NT2/D1 (cell line): ENCODE measurements at regions not wholly inside any gene's neighbourhood (a gene's known extent, or its start where the extent isn't known, plus 50 kb on each side); places are given as distances from the start of the nearest gene placed in this dataset.

Experiments
- DNase-seq: peaks from one replicate; pipeline ENCODE4 v3.0.0-alpha.2; 2011; ENCODE audit warnings: low read depth, low spot score
- H3K27me3 ChIP-seq: 2 replicates; pipeline ENCODE4 v1.6.0; 2011; ENCODE audit warnings: mild to moderate bottlenecking; ENCODE audit not compliant: insufficient read length, insufficient read depth
- H3K36me3 ChIP-seq: 2 replicates; pipeline ENCODE4 v1.6.1; 2011; ENCODE audit warnings: mild to moderate bottlenecking, low read length, mixed read lengths; ENCODE audit not compliant: insufficient read depth, insufficient read length
- H3K4me1 ChIP-seq: 2 replicates; pipeline ENCODE4 v1.5.1; 2011; ENCODE audit not compliant: insufficient read depth, insufficient read length
- H3K4me3 ChIP-seq: 2 replicates; pipeline ENCODE4 v1.5.1; 2011; ENCODE audit warnings: low read depth; ENCODE audit not compliant: insufficient read length
- H3K9ac ChIP-seq: 2 replicates; pipeline ENCODE4 v1.6.0; 2011; ENCODE audit warnings: low read depth; ENCODE audit not compliant: insufficient read length
- H3K9me3 ChIP-seq: 2 replicates; pipeline ENCODE4 v1.5.1; 2011; ENCODE audit warnings: mild to moderate bottlenecking, low read length; ENCODE audit not compliant: insufficient read depth
- SUZ12 ChIP-seq: IDR thresholded peaks from 2 replicates; pipeline ENCODE4 v1.6.1; 2011; ENCODE audit not compliant: insufficient read length, insufficient read depth; ENCODE audit errors: extremely low read depth
- YY1 ChIP-seq: IDR thresholded peaks from 2 replicates; pipeline ENCODE4 v1.6.1; 2011; ENCODE audit not compliant: insufficient read length, insufficient read depth
- ZNF274 ChIP-seq: IDR thresholded peaks from 2 replicates; pipeline ENCODE4 v1.6.1; 2011; ENCODE audit warnings: mild to moderate bottlenecking, low read depth, low read length

GRCh38 chr21:35479529-35479928 is 430.4 kb upstream of the RUNX1 start:
- no peaks in the 10 kb centered on the region for H3K36me3 ChIP-seq
- H3K4me1 ChIP-seq = no peaks in the 10 kb centered on the region
- peaks cover 11% of the 10 kb centered on the region for H3K9me3 ChIP-seq
- DNase-seq = no peak
- H3K27me3 ChIP-seq = no peaks in the 10 kb centered on the region
- no peak for TF ChIP-seq ZNF274
- no peak for TF ChIP-seq SUZ12
- TF ChIP-seq YY1 = no peak
- H3K9ac ChIP-seq = no peak overlapping the region
- no peak overlapping the region for H3K4me3 ChIP-seq

DNA sequence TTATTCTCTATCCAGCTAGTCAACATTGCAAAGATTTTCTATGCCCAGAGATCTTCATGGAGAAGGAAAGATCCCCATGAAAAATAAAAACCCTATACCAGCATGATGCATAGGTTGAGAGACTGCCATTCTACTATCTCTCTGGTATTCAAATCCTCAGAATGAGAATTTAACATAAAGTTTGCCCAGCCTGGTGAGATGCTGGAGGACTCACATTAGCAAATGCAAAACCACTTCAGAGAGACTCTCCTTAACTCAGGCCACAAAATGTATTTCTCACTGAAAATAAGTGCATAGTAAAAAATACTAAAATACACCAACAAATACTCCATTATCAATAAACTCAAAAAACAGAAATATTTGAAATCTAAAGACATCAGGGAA is 430.0 kb upstream of the RUNX1 start:
- H3K4me3 ChIP-seq = no peak overlapping the region
- H3K27me3 ChIP-seq = no peaks in the 10 kb centered on the region
- H3K9me3 ChIP-seq = peaks cover 11% of the 10 kb centered on the region
- no peaks in the 10 kb centered on the region for H3K4me1 ChIP-seq
- no peaks in the 10 kb centered on the region for H3K36me3 ChIP-seq
- DNase-seq = no peak
- TF ChIP-seq SUZ12 (no peak), YY1 (no peak)
- no peak overlapping the region for H3K9ac ChIP-seq

GRCh38 chr21:35478161-35479064 is 429.3 kb upstream of the RUNX1 start:
- H3K27me3 ChIP-seq = no peaks in the 10 kb centered on the region
- no peak for DNase-seq
- H3K36me3 ChIP-seq = no peaks in the 10 kb centered on the region
- no peak overlapping the region for H3K9ac ChIP-seq
- peaks cover 11% of the 10 kb centered on the region for H3K9me3 ChIP-seq
- H3K4me1 ChIP-seq = no peaks in the 10 kb centered on the region
- TF ChIP-seq SUZ12 (no peak), ZNF274 (no peak), YY1 (no peak)
- no peak overlapping the region for H3K4me3 ChIP-seq

DNA sequence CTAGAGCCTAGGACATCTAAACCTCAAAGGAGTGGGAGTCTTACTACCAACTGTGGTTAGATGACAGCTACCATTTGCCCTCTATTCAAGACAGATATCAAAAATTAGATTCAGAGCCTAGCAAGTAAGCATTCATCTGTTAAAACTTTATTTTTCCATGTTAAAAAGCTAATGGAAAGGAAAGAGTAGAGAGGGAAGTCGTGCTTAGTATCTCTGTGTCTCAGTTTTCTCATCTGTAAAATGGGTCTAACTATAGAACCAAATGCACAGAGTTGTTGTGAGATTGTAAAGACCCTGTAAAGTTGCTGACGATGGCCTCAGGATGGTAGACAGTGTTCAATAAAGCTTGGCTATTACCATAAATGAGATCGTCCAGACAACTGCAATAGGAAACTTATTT is 428.5 kb upstream of the RUNX1 start:
- H3K27me3 ChIP-seq = no peaks in the 10 kb centered on the region
- no peak overlapping the region for H3K9ac ChIP-seq
- DNase-seq = no peak
- peaks cover 11% of the 10 kb centered on the region for H3K9me3 ChIP-seq
- TF ChIP-seq ZNF274 (no peak), YY1 (no peak), SUZ12 (no peak)
- no peaks in the 10 kb centered on the region for H3K36me3 ChIP-seq
- no peaks in the 10 kb centered on the region for H3K4me1 ChIP-seq
- H3K4me3 ChIP-seq = no peak overlapping the region

- no peak for DNase-seq
- Histone ChIP-seq H3K27me3 (no peaks in the 10 kb centered on the region), H3K9me3 (peaks cover 11% of the 10 kb centered on the region), H3K9ac (no peak overlapping the region), H3K4me3 (no peak overlapping the region), H3K4me1 (no peaks in the 10 kb centered on the region), H3K36me3 (no peaks in the 10 kb centered on the region)
- TF ChIP-seq ZNF274 (no peak), SUZ12 (no peak), YY1 (no peak)
Measured at GRCh38 chr21:35476621-35477395, 427.7 kb upstream of the RUNX1 start.

GRCh38 chr21:35475762-35476161 is 426.7 kb upstream of the RUNX1 start:
- H3K9ac ChIP-seq = no peak overlapping the region
- H3K4me1 ChIP-seq = no peaks in the 10 kb centered on the region
- no peaks in the 10 kb centered on the region for H3K27me3 ChIP-seq
- peaks cover 11% of the 10 kb centered on the region for H3K9me3 ChIP-seq
- TF ChIP-seq ZNF274 (no peak), SUZ12 (no peak), YY1 (no peak)
- no peak for DNase-seq
- H3K4me3 ChIP-seq = no peak overlapping the region
- no peaks in the 10 kb centered on the region for H3K36me3 ChIP-seq

- no peaks in the 10 kb centered on the region for H3K27me3 ChIP-seq
- H3K4me1 ChIP-seq = no peaks in the 10 kb centered on the region
- TF ChIP-seq YY1 = no peak
- no peak for TF ChIP-seq SUZ12
- no peak for TF ChIP-seq ZNF274
- H3K4me3 ChIP-seq = no peak overlapping the region
- no peak for DNase-seq
- H3K9ac ChIP-seq = no peak overlapping the region
- H3K9me3 ChIP-seq = peaks cover 11% of the 10 kb centered on the region
- H3K36me3 ChIP-seq = no peaks in the 10 kb centered on the region
Measured at GRCh38 chr21:35475009-35475408, 425.9 kb upstream of the RUNX1 start.

- DNase-seq = no peak
- Histone ChIP-seq H3K9me3 (no peaks in the 10 kb centered on the region), H3K36me3 (no peaks in the 10 kb centered on the region), H3K27me3 (no peaks in the 10 kb centered on the region), H3K9ac (no peak overlapping the region), H3K4me3 (no peak overlapping the region), H3K4me1 (no peaks in the 10 kb centered on the region)
- no peak for TF ChIP-seq YY1
- TF ChIP-seq SUZ12 = no peak
- TF ChIP-seq ZNF274 = no peak
Measured at GRCh38 chr21:35473496-35473895, 424.4 kb upstream of the RUNX1 start.
